ENCODE measurements at regions not wholly inside any gene's neighbourhood (a gene's known extent, or its start where the extent isn't known, plus 50 kb on each side); places are given as distances from the start of the nearest gene placed in this dataset.

GRCh38 chr18:44290366-44290977 lies 390.2 kb upstream of the SETBP1 start:
- TF ChIP-seq POLR2A (IDR thresholded peaks at IDR 0.05; ENCODE audit: borderline replicate concordance, extremely low read depth, insufficient read depth, insufficient read length) (no peak), CEBPB (IDR thresholded peaks at IDR 0.05; ENCODE audit: low read depth) (no peak), CTCF (IDR thresholded peaks at IDR 0.05 in 2 of 3, conservative IDR thresholded peaks at IDR 0.05 in 1 of 3; ENCODE audit: borderline replicate concordance in 1 of 3, insufficient read depth in 1 of 3, low read depth in 2 of 3, low read length in 2 of 3) (no peak), YY1 (IDR thresholded peaks at IDR 0.05; ENCODE audit: extremely low read depth, insufficient replicate concordance, low read depth, low read length) (no peak), ZFX (IDR thresholded peaks at IDR 0.05) (no peak), EZH2phosphoT487 (IDR thresholded peaks at IDR 0.05; ENCODE audit: borderline replicate concordance) (no peak)

Data from HCT116 (cell line).